GM18505 (cell line): ENCODE measurements at regions not wholly inside any gene's neighbourhood (a gene's known extent, or its start where the extent isn't known, plus 50 kb on each side); places are given as distances from the start of the nearest gene placed in this dataset.

Experiments used
- ATAC-seq: cut with Tn5 transposase; IDR thresholded peaks from one replicate; pipeline ENCODE4 v1.9.1; 2021; ENCODE audit not compliant: unreplicated experiment
- POLR2A ChIP-seq: IDR thresholded peaks from 4 replicates; pipeline ENCODE4 v1.6.1; 2011; ENCODE audit warnings: borderline replicate concordance; ENCODE audit not compliant: insufficient read depth, insufficient read length; ENCODE audit errors: extremely low read depth

DNA sequence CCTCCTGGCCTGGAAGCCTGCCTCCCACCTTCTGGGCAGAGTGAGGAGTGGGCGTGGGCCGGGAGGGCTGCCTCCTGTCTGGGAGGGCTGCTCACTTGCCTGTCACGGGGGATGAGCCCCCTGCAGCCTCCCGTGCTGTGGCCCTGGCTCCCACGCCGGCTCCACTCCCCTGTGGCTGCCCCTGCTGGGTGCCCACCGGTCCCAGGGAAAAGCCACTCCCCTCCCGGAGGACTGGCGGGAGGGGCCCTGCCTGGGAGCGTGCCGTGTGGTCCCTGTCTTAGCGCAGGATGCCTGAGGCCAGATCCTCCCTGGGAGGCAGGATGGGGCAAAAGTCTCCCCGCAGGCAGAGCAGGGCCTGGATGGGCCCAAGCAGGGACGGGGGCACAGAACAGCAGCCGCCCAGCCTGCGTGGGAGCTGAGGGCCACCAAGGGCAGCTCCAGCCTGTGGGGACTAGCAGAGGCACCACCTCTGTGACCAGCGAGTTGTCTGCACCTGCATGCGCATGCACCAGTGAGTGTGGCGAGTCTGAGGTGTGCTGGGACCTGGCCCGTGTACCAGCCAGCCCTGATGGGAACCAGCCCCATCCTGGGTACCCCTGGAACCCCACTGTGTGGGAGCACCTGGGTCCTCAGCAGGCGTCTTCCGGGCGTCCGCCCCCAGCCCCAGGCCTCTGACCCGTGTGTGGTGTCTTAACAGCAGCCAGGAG lies 339.9 kb downstream of the SEC14L1 start:
- no peak for ATAC-seq
- TF ChIP-seq POLR2A: no peak

DNA sequence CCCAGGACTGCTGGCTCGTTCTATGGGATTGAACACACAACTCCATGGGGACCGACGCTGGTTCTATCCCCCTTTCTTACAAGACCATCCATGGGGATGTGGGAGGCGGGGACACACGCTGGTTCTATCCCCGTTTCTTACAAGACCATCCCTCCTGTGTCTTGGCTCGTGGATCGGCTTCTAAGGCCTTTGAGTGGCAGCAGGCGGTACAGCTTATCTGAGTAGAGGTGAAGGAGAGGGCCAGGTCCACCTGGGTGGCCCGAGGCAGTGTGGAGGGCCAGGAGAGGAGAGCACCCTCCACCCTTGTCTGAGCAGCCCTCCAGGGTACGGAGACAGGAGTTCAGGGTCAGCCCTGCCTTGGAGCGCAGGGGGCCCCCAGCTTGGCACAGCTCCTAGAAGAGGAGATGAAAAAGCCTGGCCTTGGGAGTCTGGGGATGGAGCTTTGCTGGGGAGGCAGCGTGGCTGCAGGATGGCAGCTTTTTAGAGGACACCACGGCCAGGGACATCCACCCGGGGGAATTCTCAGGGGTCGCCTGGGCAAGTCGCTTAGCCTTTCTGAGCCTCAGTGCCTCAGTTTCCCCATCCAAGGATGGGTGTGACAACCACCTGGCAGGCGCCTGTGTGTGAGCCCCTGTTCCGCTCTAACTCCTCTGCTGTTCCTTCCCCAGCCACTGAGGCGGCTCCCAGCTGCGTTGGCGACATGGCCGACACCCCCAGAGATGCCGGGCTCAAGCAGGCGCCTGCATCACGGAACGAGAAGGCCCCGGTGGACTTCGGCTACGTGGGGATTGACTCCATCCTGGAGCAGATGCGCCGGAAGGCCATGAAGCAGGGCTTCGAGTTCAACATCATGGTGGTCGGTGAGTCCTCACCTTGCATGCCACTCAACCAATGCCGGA lies 341.0 kb downstream of the SEC14L1 start:
- ATAC-seq: no peak
- no peak for TF ChIP-seq POLR2A

DNA sequence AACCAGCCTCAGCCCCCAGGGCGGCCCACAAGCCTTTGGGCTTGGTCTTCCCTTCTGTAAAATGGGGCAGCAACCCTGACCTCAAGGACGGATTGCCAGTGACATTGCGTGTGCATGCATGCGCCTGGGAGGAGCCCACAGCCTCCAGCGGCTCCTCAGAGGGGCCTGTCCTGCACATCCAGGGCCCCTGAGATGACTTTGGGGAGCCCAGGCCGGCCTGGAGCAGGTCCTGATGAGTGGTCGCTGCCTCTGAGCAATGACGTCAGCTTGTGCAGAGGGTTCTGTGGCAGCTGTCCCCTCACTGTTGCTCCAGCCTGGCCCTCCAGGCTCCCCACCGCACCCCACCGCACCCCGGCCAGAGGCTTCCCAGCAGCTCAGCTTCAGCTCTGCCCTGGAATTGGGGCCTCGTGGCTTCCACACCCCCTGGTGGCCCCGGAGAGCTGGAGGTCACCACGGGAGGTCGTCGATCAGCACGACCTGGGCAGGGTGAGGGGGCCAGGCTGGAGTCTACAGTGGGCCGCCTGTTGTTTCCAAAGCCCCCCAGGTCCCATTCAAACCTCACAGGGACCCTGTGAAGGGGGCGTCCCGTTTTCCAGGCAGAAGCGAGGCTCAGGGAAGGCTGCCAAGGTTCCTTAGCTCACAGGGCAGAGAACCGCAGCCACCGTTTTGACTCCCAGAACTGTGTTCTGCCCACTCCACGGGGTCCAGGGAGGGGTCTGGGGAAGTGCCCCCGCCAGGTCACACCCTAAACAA lies 341.8 kb downstream of the SEC14L1 start:
- TF ChIP-seq POLR2A: no peak
- no peak for ATAC-seq

DNA sequence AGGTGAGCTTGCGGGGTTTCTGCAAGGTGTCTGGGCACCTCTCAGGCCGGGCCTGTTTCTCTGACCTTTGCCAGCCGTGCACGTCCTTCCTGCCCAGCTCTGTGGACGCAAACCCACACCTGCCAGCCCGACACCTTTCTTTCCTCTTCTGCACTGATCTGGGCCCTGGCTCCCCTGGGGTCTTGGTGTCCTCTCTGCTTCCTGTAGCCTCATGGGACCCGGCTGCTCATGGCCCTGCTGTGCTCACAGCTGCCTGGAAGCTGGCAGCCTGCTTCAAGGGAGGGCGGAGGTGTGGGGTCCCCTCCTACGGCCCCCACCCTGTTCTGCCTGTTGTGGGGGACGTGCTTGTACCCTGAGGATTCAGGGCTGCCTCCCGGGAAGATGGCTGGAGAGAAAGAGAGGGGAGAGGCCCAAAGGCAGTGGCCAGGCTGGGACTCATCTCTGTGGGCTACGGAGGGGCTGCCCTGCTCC lies 342.4 kb downstream of the SEC14L1 start:
- no peak for ATAC-seq
- TF ChIP-seq POLR2A: no peak

DNA sequence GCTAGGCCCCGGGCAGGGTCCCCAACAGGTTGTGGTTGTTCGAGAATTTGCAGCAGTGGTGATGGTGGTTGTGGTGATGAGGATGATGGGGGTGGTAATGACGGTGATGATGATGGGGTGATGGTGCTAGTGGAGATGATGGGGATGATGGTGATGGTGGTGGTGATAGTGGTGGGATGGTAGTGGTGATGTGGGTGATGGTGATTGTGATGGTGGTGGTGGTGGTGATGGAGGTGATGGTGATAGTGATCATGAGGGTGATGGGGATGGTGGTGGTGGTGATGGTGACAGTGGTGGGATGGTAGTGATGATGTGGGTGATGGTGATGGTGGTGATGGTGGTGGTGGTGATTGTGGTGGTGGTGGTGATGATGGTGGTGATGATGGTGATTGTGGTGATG lies 343.3 kb downstream of the SEC14L1 start:
- no peak for ATAC-seq
- no peak for TF ChIP-seq POLR2A

DNA sequence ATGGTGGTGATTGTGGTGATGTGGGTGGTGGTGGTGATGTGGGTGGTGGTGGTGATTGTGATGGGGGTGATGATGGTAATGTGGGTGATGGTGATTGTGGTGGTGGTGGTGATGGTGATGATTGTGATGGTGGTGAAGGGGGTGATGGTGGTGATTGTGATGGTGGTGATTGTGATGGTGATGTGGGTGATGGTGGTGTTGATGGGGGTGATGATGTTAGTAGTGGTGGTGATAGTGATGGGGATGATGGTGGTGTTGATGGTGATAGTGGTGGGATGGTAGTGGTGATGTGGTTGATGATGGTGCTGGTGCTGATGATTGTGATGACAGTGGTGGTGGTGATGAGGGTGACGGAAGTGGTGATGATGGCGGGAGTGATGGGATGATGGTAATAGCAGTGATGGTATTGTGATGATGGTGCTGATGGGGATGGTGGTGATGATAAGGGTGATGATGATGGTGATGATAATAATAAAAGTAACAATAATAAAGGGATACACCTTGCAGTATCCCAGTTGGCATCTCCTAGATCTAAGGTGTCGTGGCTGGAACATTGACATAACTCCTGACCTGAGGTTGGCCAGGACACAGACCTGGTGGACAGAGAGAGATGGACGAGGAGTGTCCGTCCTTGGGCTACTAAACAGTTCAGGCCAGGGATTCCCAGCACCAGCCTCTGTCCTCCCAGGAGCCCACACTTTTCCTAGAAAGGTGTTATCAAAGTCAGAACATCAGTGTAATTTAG lies 344.5 kb downstream of the SEC14L1 start:
- TF ChIP-seq POLR2A: no peak
- no peak for ATAC-seq

DNA sequence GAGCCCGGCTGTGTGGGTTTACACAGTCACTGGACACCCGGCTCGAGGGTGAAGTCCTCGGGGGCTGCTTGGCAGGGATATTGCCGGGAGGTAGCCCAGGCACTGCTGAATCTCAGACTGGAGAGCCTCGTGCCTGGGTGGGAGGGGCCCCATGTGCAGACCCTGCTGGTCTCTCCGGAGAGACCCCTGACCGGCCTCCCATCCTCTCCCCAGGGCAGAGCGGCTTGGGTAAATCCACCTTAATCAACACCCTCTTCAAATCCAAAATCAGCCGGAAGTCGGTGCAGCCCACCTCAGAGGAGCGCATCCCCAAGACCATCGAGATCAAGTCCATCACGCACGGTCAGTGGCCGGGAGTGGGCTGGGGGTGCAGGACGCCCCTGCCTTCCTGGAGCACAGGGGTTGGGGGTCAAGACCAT lies 346.5 kb downstream of the SEC14L1 start:
- ATAC-seq: no peak
- TF ChIP-seq POLR2A: no peak

DNA sequence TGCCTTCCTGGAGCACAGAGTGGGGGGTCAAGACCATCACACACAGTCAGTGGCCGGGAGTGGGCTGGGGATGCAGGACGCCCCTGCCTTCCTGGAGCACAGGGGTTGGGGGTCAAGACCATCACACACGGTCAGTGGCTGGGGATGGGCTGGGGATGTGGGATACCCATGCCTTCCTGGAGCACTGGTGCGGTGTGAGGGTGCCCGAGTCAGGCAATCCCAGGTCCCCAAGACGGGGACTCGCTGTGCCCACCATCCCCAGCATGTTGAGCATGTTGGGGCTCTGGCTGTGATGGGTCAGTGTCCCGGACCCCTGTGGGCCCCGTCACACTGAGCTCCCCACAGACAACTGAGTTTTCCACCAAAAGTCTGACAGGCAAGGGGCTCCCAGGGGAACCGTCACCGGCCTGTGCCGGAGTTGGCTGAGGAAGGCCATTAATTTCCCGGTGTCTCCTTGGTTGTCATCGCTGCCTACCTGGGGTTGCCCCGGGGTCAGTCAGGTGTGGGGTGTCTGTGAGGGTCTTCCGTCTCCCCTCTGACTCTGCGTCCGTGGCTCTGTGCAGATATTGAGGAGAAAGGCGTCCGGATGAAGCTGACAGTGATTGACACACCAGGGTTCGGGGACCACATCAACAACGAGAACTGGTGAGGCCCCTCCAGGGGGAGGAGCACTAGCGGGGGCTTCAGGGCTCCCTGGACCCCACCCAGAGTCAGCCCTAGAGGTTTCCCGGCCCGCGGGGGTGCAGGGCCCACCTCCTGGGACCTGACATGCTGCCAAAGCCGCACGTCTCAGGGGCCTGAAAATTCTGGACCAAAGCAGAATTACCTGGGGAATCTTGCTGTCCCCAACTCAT lies 347.1 kb downstream of the SEC14L1 start:
- no peak for ATAC-seq
- TF ChIP-seq POLR2A: no peak

DNA sequence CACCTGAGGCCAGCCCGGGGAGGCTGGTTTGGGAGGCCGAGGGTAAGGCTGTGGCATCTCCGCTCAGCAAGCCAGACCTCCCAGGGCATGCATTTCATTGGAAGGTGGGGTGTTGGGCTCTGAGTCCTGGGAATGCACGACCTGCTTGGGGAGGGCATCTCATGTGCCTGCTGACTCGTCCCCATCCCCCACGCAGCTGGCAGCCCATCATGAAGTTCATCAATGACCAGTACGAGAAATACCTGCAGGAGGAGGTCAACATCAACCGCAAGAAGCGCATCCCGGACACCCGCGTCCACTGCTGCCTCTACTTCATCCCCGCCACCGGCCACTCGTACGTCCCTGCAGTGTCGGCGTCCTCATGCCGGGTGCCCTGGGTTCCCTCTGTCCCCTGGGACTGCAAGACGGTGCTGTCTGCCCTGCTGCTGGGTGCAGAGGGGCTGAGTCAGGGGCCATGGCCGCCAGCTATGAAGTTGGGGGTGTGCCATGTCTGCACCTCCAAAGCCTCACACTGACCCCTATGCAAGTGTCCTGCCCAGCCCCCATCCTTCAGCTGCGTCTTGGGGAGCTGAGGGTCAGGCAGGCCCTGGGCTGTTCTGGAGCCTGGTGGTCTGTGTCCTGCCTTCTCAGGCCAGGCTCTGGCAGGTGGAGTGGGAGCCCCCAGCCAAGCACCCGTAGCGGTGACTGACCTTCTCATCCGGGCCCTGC lies 347.9 kb downstream of the SEC14L1 start:
- no peak for ATAC-seq
- TF ChIP-seq POLR2A: no peak

DNA sequence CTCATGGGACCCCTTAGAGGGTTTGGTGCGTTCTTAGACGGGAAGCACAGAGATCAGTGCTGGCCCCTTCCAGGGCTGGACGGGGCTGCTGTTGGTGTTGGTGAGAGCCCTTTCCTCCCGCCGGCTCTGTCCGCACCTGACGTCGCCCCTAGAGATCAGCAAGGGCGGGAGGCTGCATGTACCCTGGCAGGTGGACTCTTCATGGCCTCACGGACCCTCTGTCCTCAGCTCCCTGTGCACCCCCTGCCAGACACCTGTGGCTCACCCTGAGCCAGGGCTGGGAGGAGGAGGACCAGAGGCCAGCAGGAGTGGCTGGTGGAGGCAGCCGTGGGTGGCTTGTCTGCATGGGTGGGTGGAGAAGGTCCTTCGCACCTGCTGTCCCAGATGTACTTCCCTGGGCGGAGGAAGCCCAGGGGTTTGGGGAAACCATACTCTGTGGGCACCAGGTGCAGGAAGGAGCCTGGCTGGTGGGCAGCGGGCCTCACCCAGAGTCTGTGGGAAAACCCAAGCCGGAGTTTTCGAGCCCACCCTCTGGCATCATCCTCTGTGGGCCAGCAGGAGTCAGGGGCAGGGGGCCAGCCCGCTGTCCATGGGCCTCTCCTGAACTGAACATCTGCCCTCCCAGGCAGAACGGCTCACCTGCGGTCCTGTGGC lies 348.6 kb downstream of the SEC14L1 start:
- no peak for TF ChIP-seq POLR2A
- ATAC-seq: no peak

DNA sequence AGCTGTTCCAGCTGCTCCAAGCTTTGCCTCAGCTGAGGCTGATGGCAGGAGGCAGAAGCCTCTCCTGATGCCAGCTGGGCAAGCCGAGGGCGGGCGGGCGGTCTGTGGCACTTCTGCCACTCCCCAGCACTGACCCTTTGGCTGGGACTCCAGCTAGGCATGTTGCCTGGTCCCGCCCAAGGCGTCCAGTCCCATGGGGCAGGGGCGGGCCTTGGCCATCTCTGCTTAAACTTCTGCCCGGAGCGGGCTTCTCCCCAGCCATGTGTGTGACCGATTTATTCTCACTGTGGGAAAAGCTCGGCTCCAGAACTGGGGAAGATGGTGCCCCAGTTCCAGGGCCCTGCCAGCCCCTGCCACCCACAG lies 349.1 kb downstream of the SEC14L1 start:
- no peak for ATAC-seq
- TF ChIP-seq POLR2A: no peak
